ENCODE measurements at regions not wholly inside any gene's neighbourhood (a gene's known extent, or its start where the extent isn't known, plus 50 kb on each side); places are given as distances from the start of the nearest gene placed in this dataset.

- no peak for TF ChIP-seq CTCF (IDR thresholded peaks at IDR 0.05; ENCODE audit: poor library complexity, severe bottlenecking)
- no peak for TF ChIP-seq POLR2AphosphoS5 (IDR thresholded peaks at IDR 0.05)
- no peak for TF ChIP-seq RAD21 (conservative IDR thresholded peaks at IDR 0.05)
- TF ChIP-seq REST (IDR thresholded peaks at IDR 0.05; ENCODE audit: borderline replicate concordance) = no peak
These were observed 61.7 kb upstream of the VGLL3 start for GRCh38 chr3:87052499-87053260.

All from neural cell (in vitro differentiated cells).